ENCODE measurements at regions not wholly inside any gene's neighbourhood (a gene's known extent, or its start where the extent isn't known, plus 50 kb on each side); places are given as distances from the start of the nearest gene placed in this dataset.

DNA sequence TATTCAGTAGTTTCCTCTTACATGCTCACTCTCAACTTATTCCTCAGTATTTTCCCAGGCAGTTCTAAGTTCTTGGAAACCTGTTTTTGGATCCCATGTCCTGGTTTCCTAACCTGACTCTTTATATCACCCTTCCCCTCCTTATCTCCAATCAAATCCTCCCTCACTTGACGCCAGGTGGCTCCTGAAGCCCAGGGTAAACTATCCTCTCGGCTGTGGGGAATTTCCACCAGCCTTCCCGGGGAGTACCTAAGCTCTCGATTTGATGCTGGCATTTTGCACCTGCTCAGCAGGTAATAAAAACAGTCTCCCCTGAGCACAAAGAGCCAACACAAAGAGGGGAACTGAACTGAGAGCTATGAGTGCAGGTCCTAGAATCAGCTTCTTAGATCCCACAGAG is 538.0 kb downstream of the SLC4A3 start:
- no peaks in the 10 kb centered on the region for H3K9me3 ChIP-seq (ENCODE audit: control insufficient read depth, insufficient read depth, low read length)
- no CpG with 5 or more reads among the region's 4 CpGs for WGBS (ENCODE audit: insufficient coverage, insufficient read length)
- peak; percentile 9 for DNase-seq (ENCODE audit: low read depth, low spot score)
- H3K36me3 ChIP-seq (ENCODE audit: control insufficient read depth, insufficient read depth, low read length) = no peaks in the 10 kb centered on the region
- H3K4me1 ChIP-seq (ENCODE audit: control insufficient read depth, insufficient read depth, low read length) = no peaks in the 10 kb centered on the region
- no peak overlapping the region for H3K27ac ChIP-seq (ENCODE audit: low read length)
- no peaks in the 10 kb centered on the region for H3K27me3 ChIP-seq (ENCODE audit: control insufficient read depth, insufficient read depth, low read length)
- no peak overlapping the region for H3K4me3 ChIP-seq (ENCODE audit: low read length)

DNA sequence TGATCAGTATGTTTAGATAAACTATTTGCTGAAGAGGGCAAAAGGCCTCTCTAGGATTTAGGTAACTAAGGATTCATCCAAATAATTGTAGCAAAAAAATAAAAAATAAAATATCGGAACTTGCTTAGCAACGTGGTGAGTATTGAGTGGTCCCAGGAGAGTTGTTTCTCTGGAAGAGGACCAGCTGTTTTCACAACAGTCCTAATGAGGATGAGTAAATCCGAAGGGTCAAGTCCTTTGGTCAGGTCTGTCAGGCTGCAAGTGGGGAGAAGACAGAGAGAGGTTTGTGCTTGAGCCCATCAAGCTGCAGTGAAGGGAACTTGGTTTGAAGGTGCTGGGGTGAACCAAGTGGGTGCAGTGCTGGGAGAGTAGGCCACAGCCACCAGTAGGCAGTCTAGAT is 539.2 kb downstream of the SLC4A3 start:
- H3K27me3 ChIP-seq (ENCODE audit: control insufficient read depth, insufficient read depth, low read length) = no peaks in the 10 kb centered on the region
- no peak overlapping the region for H3K27ac ChIP-seq (ENCODE audit: low read length)
- no peaks in the 10 kb centered on the region for H3K36me3 ChIP-seq (ENCODE audit: control insufficient read depth, insufficient read depth, low read length)
- DNase-seq (ENCODE audit: low read depth, low spot score) = no peak
- whole genome bisulfite sequencing (ENCODE audit: insufficient coverage, insufficient read length) = no CpG with 5 or more reads among the region's 3 CpGs
- H3K9me3 ChIP-seq (ENCODE audit: control insufficient read depth, insufficient read depth, low read length) = no peaks in the 10 kb centered on the region
- H3K4me1 ChIP-seq (ENCODE audit: control insufficient read depth, insufficient read depth, low read length) = no peaks in the 10 kb centered on the region
- no peak overlapping the region for H3K4me3 ChIP-seq (ENCODE audit: low read length)

- H3K9me3 ChIP-seq (ENCODE audit: control insufficient read depth, insufficient read depth, low read length) = no peaks in the 10 kb centered on the region
- no peaks in the 10 kb centered on the region for H3K36me3 ChIP-seq (ENCODE audit: control insufficient read depth, insufficient read depth, low read length)
- H3K4me1 ChIP-seq (ENCODE audit: control insufficient read depth, insufficient read depth, low read length) = no peaks in the 10 kb centered on the region
- H3K27me3 ChIP-seq (ENCODE audit: control insufficient read depth, insufficient read depth, low read length) = no peaks in the 10 kb centered on the region
- no peak overlapping the region for H3K27ac ChIP-seq (ENCODE audit: low read length)
- no peak overlapping the region for H3K4me3 ChIP-seq (ENCODE audit: low read length)
- no peak for DNase-seq (ENCODE audit: low read depth, low spot score)
- WGBS (ENCODE audit: insufficient coverage, insufficient read length) = no CpG with 5 or more reads among the region's 4 CpGs
These were observed 540.5 kb downstream of the SLC4A3 start for GRCh38 chr2:220167956-220168355.

DNA sequence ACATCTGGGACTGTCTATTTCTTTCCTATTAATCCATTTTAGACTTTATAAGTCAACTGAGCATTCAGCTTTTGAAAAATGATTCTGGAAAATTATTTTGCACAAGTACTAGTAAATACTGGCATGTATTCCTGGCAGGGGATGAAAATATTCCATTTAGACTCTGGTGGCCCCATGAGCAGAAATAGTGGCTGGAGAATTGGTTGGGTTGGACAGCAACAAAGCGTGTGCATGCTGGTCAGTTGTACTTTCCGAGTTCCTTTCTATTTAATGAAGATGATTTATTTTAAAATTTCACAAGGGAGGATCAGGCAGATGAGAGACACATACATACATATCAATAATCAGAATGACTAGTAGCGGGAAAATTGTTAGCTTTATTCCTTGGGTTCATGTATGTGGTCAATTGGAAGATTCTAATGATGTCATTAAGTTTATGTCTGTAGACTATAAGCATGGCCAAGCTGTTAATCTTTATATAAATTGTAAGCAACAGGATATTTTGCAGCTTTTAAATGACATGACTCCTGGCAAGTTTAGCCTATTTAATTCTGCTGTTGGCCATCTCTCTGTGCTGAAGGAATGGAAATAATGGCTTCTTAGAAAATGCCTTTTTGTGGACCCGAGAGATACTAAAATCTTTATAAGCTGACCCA is 541.6 kb downstream of the SLC4A3 start:
- H3K9me3 ChIP-seq (ENCODE audit: control insufficient read depth, insufficient read depth, low read length) = no peaks in the 10 kb centered on the region
- no peak overlapping the region for H3K27ac ChIP-seq (ENCODE audit: low read length)
- whole genome bisulfite sequencing (ENCODE audit: insufficient coverage, insufficient read length) = no CpG with 5 or more reads among the region's 4 CpGs
- no peaks in the 10 kb centered on the region for H3K36me3 ChIP-seq (ENCODE audit: control insufficient read depth, insufficient read depth, low read length)
- no peak overlapping the region for H3K4me3 ChIP-seq (ENCODE audit: low read length)
- no peaks in the 10 kb centered on the region for H3K4me1 ChIP-seq (ENCODE audit: control insufficient read depth, insufficient read depth, low read length)
- H3K27me3 ChIP-seq (ENCODE audit: control insufficient read depth, insufficient read depth, low read length) = no peaks in the 10 kb centered on the region
- DNase-seq (ENCODE audit: low read depth, low spot score) = no peak

DNA sequence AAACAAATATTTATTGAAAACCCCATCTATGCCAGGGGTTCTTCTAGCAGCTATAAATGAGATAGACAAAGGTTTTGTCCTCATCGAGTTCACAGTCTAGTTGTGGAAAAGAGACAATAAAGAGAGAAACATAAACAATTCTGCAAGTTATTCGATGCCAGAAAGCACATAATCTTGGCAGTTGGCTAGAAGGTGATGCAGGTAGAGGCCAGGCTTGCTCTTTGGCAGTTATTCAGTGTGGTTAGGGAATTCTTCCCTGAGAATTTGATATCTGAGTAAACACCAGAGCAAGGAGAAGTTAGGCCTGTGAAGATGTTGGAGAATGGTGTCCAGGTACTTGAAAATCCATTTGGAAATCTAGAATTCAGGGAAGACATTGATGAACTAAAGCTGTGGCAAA is 547.4 kb downstream of the SLC4A3 start:
- H3K27me3 ChIP-seq (ENCODE audit: control insufficient read depth, insufficient read depth, low read length) = no peaks in the 10 kb centered on the region
- no peaks in the 10 kb centered on the region for H3K4me1 ChIP-seq (ENCODE audit: control insufficient read depth, insufficient read depth, low read length)
- no peak for DNase-seq (ENCODE audit: low read depth, low spot score)
- no peaks in the 10 kb centered on the region for H3K36me3 ChIP-seq (ENCODE audit: control insufficient read depth, insufficient read depth, low read length)
- no peak overlapping the region for H3K4me3 ChIP-seq (ENCODE audit: low read length)
- no peak overlapping the region for H3K27ac ChIP-seq (ENCODE audit: low read length)
- H3K9me3 ChIP-seq (ENCODE audit: control insufficient read depth, insufficient read depth, low read length) = no peaks in the 10 kb centered on the region
- WGBS (ENCODE audit: insufficient coverage, insufficient read length) = no CpG with 5 or more reads among the region's 2 CpGs

DNA sequence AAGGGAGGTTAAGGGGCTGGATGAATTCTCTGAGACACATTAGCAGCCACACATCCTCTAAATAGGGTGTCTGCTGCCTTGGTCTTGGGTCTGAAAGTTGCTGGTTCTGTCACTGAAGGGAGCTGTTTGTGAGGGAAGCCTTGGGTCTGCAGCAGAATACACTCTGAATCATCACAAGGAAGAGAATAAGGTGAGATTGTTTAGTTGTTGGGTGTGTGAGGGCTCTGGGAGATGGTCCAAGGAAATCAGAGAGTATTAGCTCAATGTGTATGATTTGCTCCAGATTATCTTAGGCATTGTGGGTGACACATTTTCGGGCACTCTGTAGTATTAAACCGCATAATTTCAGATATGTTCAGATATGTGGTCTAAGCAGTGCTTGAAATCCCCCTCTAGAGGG is 548.5 kb downstream of the SLC4A3 start:
- H3K4me3 ChIP-seq (ENCODE audit: low read length) = no peak overlapping the region
- H3K27ac ChIP-seq (ENCODE audit: low read length) = no peak overlapping the region
- no peak for DNase-seq (ENCODE audit: low read depth, low spot score)
- H3K36me3 ChIP-seq (ENCODE audit: control insufficient read depth, insufficient read depth, low read length) = no peaks in the 10 kb centered on the region
- no peaks in the 10 kb centered on the region for H3K27me3 ChIP-seq (ENCODE audit: control insufficient read depth, insufficient read depth, low read length)
- no peaks in the 10 kb centered on the region for H3K9me3 ChIP-seq (ENCODE audit: control insufficient read depth, insufficient read depth, low read length)
- no CpG with 5 or more reads among the region's 2 CpGs for WGBS (ENCODE audit: insufficient coverage, insufficient read length)
- no peaks in the 10 kb centered on the region for H3K4me1 ChIP-seq (ENCODE audit: control insufficient read depth, insufficient read depth, low read length)

- no peak for DNase-seq (ENCODE audit: low read depth, low spot score)
- no peak overlapping the region for H3K27ac ChIP-seq (ENCODE audit: low read length)
- H3K4me1 ChIP-seq (ENCODE audit: control insufficient read depth, insufficient read depth, low read length) = no peaks in the 10 kb centered on the region
- H3K27me3 ChIP-seq (ENCODE audit: control insufficient read depth, insufficient read depth, low read length) = no peaks in the 10 kb centered on the region
- no CpG with 5 or more reads among the region's 6 CpGs for WGBS (ENCODE audit: insufficient coverage, insufficient read length)
- no peaks in the 10 kb centered on the region for H3K36me3 ChIP-seq (ENCODE audit: control insufficient read depth, insufficient read depth, low read length)
- no peaks in the 10 kb centered on the region for H3K9me3 ChIP-seq (ENCODE audit: control insufficient read depth, insufficient read depth, low read length)
- no peak overlapping the region for H3K4me3 ChIP-seq (ENCODE audit: low read length)
These were observed 551.7 kb downstream of the SLC4A3 start for GRCh38 chr2:220178991-220179695.

GRCh38 chr2:220181165-220181564 is 553.7 kb downstream of the SLC4A3 start:
- Histone ChIP-seq H3K27ac (ENCODE audit: low read length) (no peak overlapping the region), H3K9me3 (ENCODE audit: control insufficient read depth, insufficient read depth, low read length) (no peaks in the 10 kb centered on the region), H3K4me3 (ENCODE audit: low read length) (no peak overlapping the region), H3K27me3 (ENCODE audit: control insufficient read depth, insufficient read depth, low read length) (no peaks in the 10 kb centered on the region), H3K36me3 (ENCODE audit: control insufficient read depth, insufficient read depth, low read length) (no peaks in the 10 kb centered on the region), H3K4me1 (ENCODE audit: control insufficient read depth, insufficient read depth, low read length) (no peaks in the 10 kb centered on the region)
- DNase-seq (ENCODE audit: low read depth, low spot score) = no peak
- WGBS (ENCODE audit: insufficient coverage, insufficient read length) = no CpG with 5 or more reads among the region's 1 CpG

GRCh38 chr2:220182790-220183189 is 555.4 kb downstream of the SLC4A3 start:
- H3K27ac ChIP-seq (ENCODE audit: low read length) = no peak overlapping the region
- WGBS (ENCODE audit: insufficient coverage, insufficient read length) = no CpG with 5 or more reads among the region's 3 CpGs
- no peak overlapping the region for H3K4me3 ChIP-seq (ENCODE audit: low read length)
- no peaks in the 10 kb centered on the region for H3K4me1 ChIP-seq (ENCODE audit: control insufficient read depth, insufficient read depth, low read length)
- no peaks in the 10 kb centered on the region for H3K9me3 ChIP-seq (ENCODE audit: control insufficient read depth, insufficient read depth, low read length)
- no peaks in the 10 kb centered on the region for H3K36me3 ChIP-seq (ENCODE audit: control insufficient read depth, insufficient read depth, low read length)
- no peak for DNase-seq (ENCODE audit: low read depth, low spot score)
- no peaks in the 10 kb centered on the region for H3K27me3 ChIP-seq (ENCODE audit: control insufficient read depth, insufficient read depth, low read length)

DNA sequence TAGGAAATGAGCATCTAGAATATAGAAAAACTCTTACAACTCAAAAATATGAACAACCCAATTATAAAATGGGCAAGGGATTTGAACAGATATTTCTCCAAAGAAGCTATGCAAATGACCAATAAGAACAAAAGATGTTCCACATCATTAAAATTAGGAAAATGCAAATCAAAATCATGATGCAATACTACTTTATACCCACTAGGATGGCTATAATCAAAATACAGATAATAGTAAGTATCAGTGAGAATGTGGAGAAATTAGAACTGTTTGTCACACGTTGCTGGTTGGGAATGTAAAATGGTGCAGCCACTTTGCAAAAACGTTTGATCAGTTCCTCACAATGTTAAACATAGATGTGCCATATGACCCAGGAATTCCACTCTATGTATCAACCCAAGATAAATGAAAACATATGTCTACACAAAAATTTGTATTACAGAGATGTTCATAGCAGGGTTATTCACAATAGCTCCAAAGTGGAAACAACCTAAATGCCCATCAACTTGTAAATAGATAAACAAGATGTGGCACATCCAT is 558.4 kb downstream of the SLC4A3 start:
- H3K9me3 ChIP-seq (ENCODE audit: control insufficient read depth, insufficient read depth, low read length) = no peaks in the 10 kb centered on the region
- no peak for DNase-seq (ENCODE audit: low read depth, low spot score)
- no peak overlapping the region for H3K27ac ChIP-seq (ENCODE audit: low read length)
- H3K27me3 ChIP-seq (ENCODE audit: control insufficient read depth, insufficient read depth, low read length) = no peaks in the 10 kb centered on the region
- no peak overlapping the region for H3K4me3 ChIP-seq (ENCODE audit: low read length)
- no peaks in the 10 kb centered on the region for H3K36me3 ChIP-seq (ENCODE audit: control insufficient read depth, insufficient read depth, low read length)
- H3K4me1 ChIP-seq (ENCODE audit: control insufficient read depth, insufficient read depth, low read length) = no peaks in the 10 kb centered on the region
- no CpG with 5 or more reads among the region's 2 CpGs for WGBS (ENCODE audit: insufficient coverage, insufficient read length)

- WGBS (ENCODE audit: insufficient coverage, insufficient read length) = no CpG with 5 or more reads among the region's 2 CpGs
These were observed 560.6 kb downstream of the SLC4A3 start for GRCh38 chr2:220188031-220188430.

More at GRCh38 chr2:220188031-220188430, 560.6 kb downstream of the SLC4A3 start:
- Histone ChIP-seq H3K4me3 (ENCODE audit: low read length) (no peak overlapping the region), H3K4me1 (ENCODE audit: control insufficient read depth, insufficient read depth, low read length) (no peaks in the 10 kb centered on the region), H3K27me3 (ENCODE audit: control insufficient read depth, insufficient read depth, low read length) (no peaks in the 10 kb centered on the region), H3K36me3 (ENCODE audit: control insufficient read depth, insufficient read depth, low read length) (no peaks in the 10 kb centered on the region), H3K9me3 (ENCODE audit: control insufficient read depth, insufficient read depth, low read length) (no peaks in the 10 kb centered on the region), H3K27ac (ENCODE audit: low read length) (no peak overlapping the region)
- DNase-seq (ENCODE audit: low read depth, low spot score) = no peak
